H1 (cell line): ENCODE measurements at regions not wholly inside any gene's neighbourhood (a gene's known extent, or its start where the extent isn't known, plus 50 kb on each side); places are given as distances from the start of the nearest gene placed in this dataset.

ENCODE experiments used
- CTCF ChIA-PET: fragments of 300-600 bp; sonication (Branson Sonifier 250); formaldehyde crosslinking; loops from one replicate; lab custom pipeline; 2021; ENCODE audit not compliant: partially characterized antibody; lab: Charles Lee
- POLR2A ChIA-PET: fragments of 300-600 bp; sonication (Branson Sonifier 250); formaldehyde crosslinking; loops from one replicate; lab custom pipeline; 2021; ENCODE audit warnings: inconsistent platforms; ENCODE audit not compliant: partially characterized antibody; lab: Charles Lee
- DNase-seq, 2 experiments: peaks; one replicate each; pipeline versions ENCODE4 v3.0.0 to v3.0.0-alpha.2; 2010 to 2022; ENCODE audit warnings: low spot score in 2 of 2, low read depth in 1 of 2, mixed read lengths in 1 of 2
- FAIRE-seq: peaks from 2 replicates; lab custom pipeline; 2011; peaks lifted over from hg19 to GRCh38; lab: Jason Lieb, UNC
- H2AFZ ChIP-seq: 2 replicates; pipeline ENCODE4 v1.8.1; 2012; ENCODE audit warnings: low read length, inconsistent platforms
- H2AK5ac ChIP-seq: 2 replicates; pipeline ENCODE4 v1.6.1; 2013; ENCODE audit warnings: low read depth, low read length
- H2BK120ac ChIP-seq: replicated peaks from 2 replicates; pipeline ENCODE3; 2013; ENCODE audit warnings: low read depth, low read length, inconsistent platforms
- H2BK12ac ChIP-seq: 2 replicates; pipeline ENCODE4 v1.6.1; 2013; ENCODE audit warnings: low read depth, low read length
- H2BK15ac ChIP-seq: 2 replicates; pipeline ENCODE4 v1.6.1; 2013; ENCODE audit warnings: low read length
- H2BK20ac ChIP-seq: 2 replicates; pipeline ENCODE4 v1.6.1; 2013; ENCODE audit warnings: low read length
- H2BK5ac ChIP-seq: 2 replicates; pipeline ENCODE4 v1.6.1; 2013; ENCODE audit warnings: low read depth, low read length
- H3K14ac ChIP-seq: 2 replicates; pipeline ENCODE4 v1.6.1; 2013; ENCODE audit warnings: inconsistent platforms; ENCODE audit not compliant: insufficient read length
- H3K18ac ChIP-seq: 2 replicates; pipeline ENCODE4 v1.6.1; 2013; ENCODE audit warnings: low read length; ENCODE audit errors: extremely low read depth
- H3K23ac ChIP-seq: 2 replicates; pipeline ENCODE4 v1.6.1; 2013; ENCODE audit warnings: inconsistent platforms; ENCODE audit not compliant: insufficient read length
- H3K23me2 ChIP-seq: 2 replicates; pipeline ENCODE4 v1.6.1; 2013; ENCODE audit warnings: low read depth, low read length
- H3K27ac ChIP-seq: 2 replicates; pipeline ENCODE4 v1.6.1; 2011; ENCODE audit warnings: low read depth, low read length, inconsistent platforms
- H3K27me3 ChIP-seq, 4 experiments: replicated peaks in 1 of 4; 1 replicate in 1 of 4; 2 replicates in 3 of 4; pipeline versions ENCODE4 v1.6.1 to v1.8.1; 2011 to 2013; ENCODE audit warnings: low read length in 3 of 4, mild to moderate bottlenecking in 3 of 4, inconsistent platforms in 2 of 4, mixed read lengths in 2 of 4, moderate library complexity in 1 of 4; ENCODE audit not compliant: control insufficient read depth in 3 of 4, insufficient read depth in 3 of 4; ENCODE audit errors: extremely low read depth in 1 of 4
- H3K36me3 ChIP-seq, 4 experiments: 2 replicates each; pipeline versions ENCODE4 v1.6.1 to v1.8.1; 2011 to 2013; ENCODE audit warnings: mild to moderate bottlenecking in 4 of 4, low read length in 3 of 4, moderate library complexity in 2 of 4, control low read depth in 1 of 4, inconsistent platforms in 1 of 4; ENCODE audit not compliant: insufficient read depth in 4 of 4, control insufficient read depth in 2 of 4
- H3K4ac ChIP-seq: replicated peaks from 2 replicates; pipeline ENCODE3; 2013; ENCODE audit warnings: low read length, low read depth, mixed read lengths, inconsistent platforms; ENCODE audit not compliant: insufficient read length
- H3K4me1 ChIP-seq, 4 experiments: replicated peaks in 1 of 4; 1 replicate in 1 of 4; 2 replicates in 3 of 4; pipeline versions ENCODE4 v1.6.1 to v1.8.1; 2011 to 2013; ENCODE audit warnings: low read length in 3 of 4, inconsistent platforms in 2 of 4, mixed read lengths in 1 of 4; ENCODE audit not compliant: insufficient read depth in 4 of 4, control insufficient read depth in 3 of 4
- H3K4me2 ChIP-seq, 2 experiments: 2 replicates each; pipeline versions ENCODE4 v1.6.1 to v1.8.1; 2011 to 2013; ENCODE audit warnings: low read depth in 2 of 2, low read length in 2 of 2, control low read depth in 1 of 2, inconsistent platforms in 1 of 2, mild to moderate bottlenecking in 1 of 2; ENCODE audit not compliant: insufficient read depth in 1 of 2
- H3K4me3 ChIP-seq, 4 experiments: fragments of 200-600, 300-600 bp in 1 of 4; sonication (generic), shearing (Covaris generic), sonication (Bioruptor Twin) in 1 of 4; 2 replicates each; pipeline versions ENCODE4 v1.5.1 to v1.8.1; 2011 to 2016; ENCODE audit warnings: low read length in 4 of 4, low read depth in 3 of 4, control low read depth in 2 of 4, inconsistent platforms in 2 of 4, mild to moderate bottlenecking in 2 of 4, mixed read lengths in 1 of 4, moderate library complexity in 1 of 4; ENCODE audit not compliant: insufficient read depth in 2 of 4; ENCODE audit errors: extremely low read depth in 1 of 4
- H3K56ac ChIP-seq: replicated peaks from 2 replicates; pipeline ENCODE3; 2013; ENCODE audit warnings: low read depth, mild to moderate bottlenecking, mixed read lengths, low read length, inconsistent platforms; ENCODE audit not compliant: insufficient read length
- H3K79me1 ChIP-seq: 2 replicates; pipeline ENCODE4 v1.6.1; 2013; ENCODE audit warnings: low read depth, low read length, control low read depth
- H3K79me2 ChIP-seq, 2 experiments: 2 replicates each; pipeline versions ENCODE4 v1.6.1 to v1.8.1; 2012 to 2013; ENCODE audit warnings: low read length in 2 of 2, mild to moderate bottlenecking in 2 of 2, inconsistent platforms in 1 of 2; ENCODE audit not compliant: insufficient read depth in 2 of 2, control insufficient read depth in 1 of 2
- H3K9ac ChIP-seq, 4 experiments: replicated peaks in 1 of 4; 1 replicate in 1 of 4; 2 replicates in 3 of 4; pipeline versions ENCODE4 v1.6.1 to v1.8.1; 2011 to 2013; ENCODE audit warnings: low read depth in 3 of 4, low read length in 3 of 4, control low read depth in 2 of 4, mild to moderate bottlenecking in 2 of 4, moderate library complexity in 2 of 4, inconsistent platforms in 1 of 4; ENCODE audit errors: extremely low read depth in 1 of 4
- H3K9me3 ChIP-seq, 2 experiments: 2 replicates each; pipeline versions ENCODE4 v1.6.1 to v1.8.1; 2012 to 2013; ENCODE audit warnings: mild to moderate bottlenecking in 2 of 2, moderate library complexity in 2 of 2, control low read depth in 1 of 2, inconsistent platforms in 1 of 2, low read depth in 1 of 2, low read length in 1 of 2, mixed read lengths in 1 of 2; ENCODE audit not compliant: insufficient read depth in 2 of 2
- H4K20me1 ChIP-seq, 2 experiments: replicated peaks in 1 of 2; 2 replicates each; pipeline versions ENCODE3 to v1.8.1; 2011 to 2013; ENCODE audit warnings: inconsistent platforms in 2 of 2, low read length in 2 of 2, mild to moderate bottlenecking in 1 of 2; ENCODE audit not compliant: insufficient read depth in 2 of 2, control insufficient read depth in 1 of 2
- H4K5ac ChIP-seq: 2 replicates; pipeline ENCODE4 v1.6.1; 2013; ENCODE audit warnings: low read length, low read depth, mixed read lengths, inconsistent platforms; ENCODE audit not compliant: insufficient read length
- H4K8ac ChIP-seq: 2 replicates; pipeline ENCODE4 v1.8.0; 2013; ENCODE audit warnings: mild to moderate bottlenecking, moderate library complexity, low read length, inconsistent platforms; ENCODE audit not compliant: insufficient read depth; ENCODE audit errors: extremely low read depth
- H4K91ac ChIP-seq: replicated peaks from 2 replicates; pipeline ENCODE3; 2013; ENCODE audit warnings: low read length, mixed read lengths, inconsistent platforms; ENCODE audit not compliant: insufficient read length
- ATF3 ChIP-seq: IDR thresholded peaks from 2 replicates; pipeline ENCODE4 v1.6.1; 2011; ENCODE audit warnings: low read depth, mild to moderate bottlenecking, low read length; ENCODE audit not compliant: insufficient read depth
- BCL11A ChIP-seq, 2 experiments: IDR thresholded peaks; one replicate each; pipeline ENCODE4 v1.6.1; 2011; ENCODE audit warnings: low read depth in 2 of 2, low read length in 2 of 2, mild to moderate bottlenecking in 2 of 2
- CBX5 ChIP-seq: fragments of 300-800, 300-1000 bp; sonication (generic); IDR thresholded peaks from 2 replicates; pipeline ENCODE4 v1.7.1; 2016; ENCODE audit warnings: antibody characterized with exemption, low read length, low read depth
- CREB1 ChIP-seq: IDR thresholded peaks from 2 replicates; pipeline ENCODE4 v1.6.1; 2012; ENCODE audit warnings: inconsistent platforms
- E2F6 ChIP-seq: IDR thresholded peaks from 2 replicates; pipeline ENCODE4 v1.6.1; 2012; ENCODE audit warnings: inconsistent platforms
- EP300 ChIP-seq, 2 experiments: IDR thresholded peaks; 1 replicate in 1 of 2; 2 replicates in 1 of 2; pipeline ENCODE4 v1.6.1; 2011 to 2012; ENCODE audit warnings: low read depth in 2 of 2, low read length in 2 of 2, mild to moderate bottlenecking in 2 of 2, borderline replicate concordance in 1 of 2, inconsistent platforms in 1 of 2, moderate library complexity in 1 of 2
- GABPA ChIP-seq: IDR thresholded peaks from 2 replicates; pipeline ENCODE4 v1.6.1; 2011; ENCODE audit warnings: mild to moderate bottlenecking, low read length, moderate library complexity, borderline replicate concordance; ENCODE audit not compliant: insufficient read depth
- MAX ChIP-seq: IDR thresholded peaks from 2 replicates; pipeline ENCODE4 v1.6.1; 2012; ENCODE audit warnings: inconsistent platforms
- SIX5 ChIP-seq: IDR thresholded peaks from 2 replicates; pipeline ENCODE4 v1.6.1; 2011; ENCODE audit warnings: mild to moderate bottlenecking, low read depth, low read length
- SP1 ChIP-seq: IDR thresholded peaks from 2 replicates; pipeline ENCODE4 v1.6.1; 2011; ENCODE audit warnings: low read depth, low read length
- WGBS, 2 experiments: shearing (Covaris generic) in 1 of 2; methylation state at CpG; one replicate each; pipeline versions ENCODE4 v1.1.6 to v1.1.7; 2013 to 2015; ENCODE audit warnings: low lambda C conversion rate in 2 of 2, mixed read lengths in 2 of 2, inconsistent platforms in 1 of 2, low coverage in 1 of 2, missing lambda C conversion rate in 1 of 2; ENCODE audit not compliant: insufficient replicate concordance in 2 of 2, insufficient coverage in 1 of 2, insufficient read length in 1 of 2; ENCODE audit errors: extremely low coverage in 1 of 2, missing lambda C conversion rate in 1 of 2; 5-methylcytosine and 5-hydroxymethylcytosine counted together

- H3K79me2 ChIP-seq, result no peaks in the 10 kb centered on the region
- H3K9ac ChIP-seq, result no peak overlapping the region
- no peaks in the 10 kb centered on the region for H3K9me3 ChIP-seq
- no peak overlapping the region for H4K5ac ChIP-seq
- no peak overlapping the region for H3K23ac ChIP-seq
- DNase-seq, result no peak
- no peaks in the 10 kb centered on the region for H3K79me1 ChIP-seq
- H4K91ac ChIP-seq, result no peak overlapping the region
- no peaks in the 10 kb centered on the region for H3K23me2 ChIP-seq
- H3K18ac ChIP-seq, result no peak overlapping the region
- H3K36me3 ChIP-seq, result no peaks in the 10 kb centered on the region
- H3K4me3 ChIP-seq, result no peak overlapping the region
- FAIRE-seq, result no peak
- no peak overlapping the region for H2BK12ac ChIP-seq
- no peak overlapping the region for H3K27ac ChIP-seq
- H3K4ac ChIP-seq, result no peak overlapping the region
- no peak overlapping the region for H3K4me2 ChIP-seq
- no peak overlapping the region for H3K56ac ChIP-seq
- H2AK5ac ChIP-seq, result no peak overlapping the region
- H2AFZ ChIP-seq, result no peak overlapping the region
- H3K27me3 ChIP-seq, result no peaks in the 10 kb centered on the region
- no peak overlapping the region for H2BK5ac ChIP-seq
- no peak overlapping the region for H4K8ac ChIP-seq
- ChIA-PET CTCF (interaction anchor here (1.5 kb wide), 1 partner anchor 13 kb away, joined by 3 read pairs; no protein-coding TSS in a partner anchor), POLR2A (no interaction called here)
- no peak overlapping the region for H2BK20ac ChIP-seq
- H3K14ac ChIP-seq, result no peak overlapping the region
- WGBS, 2 experiments, result 93% methylated on average over 5 of the region's 5 CpGs; no CpG with 5 or more reads in 1 of the 2 experiments
- no peaks in the 10 kb centered on the region for H4K20me1 ChIP-seq
- no peak overlapping the region for H2BK120ac ChIP-seq
- no peaks in the 10 kb centered on the region for H3K4me1 ChIP-seq
- TF ChIP-seq MAX (no peak), EP300 (IDR thresholded peaks at IDR 0.05; ENCODE audit: borderline replicate concordance in 1 of 2, low read depth in 2 of 2, low read length in 2 of 2) (no peak), ATF3 (no peak), BCL11A (IDR thresholded peaks at IDR 0.05; ENCODE audit: low read depth in 2 of 2, low read length in 2 of 2) (no peak), SIX5 (no peak), GABPA (no peak), E2F6 (no peak), CREB1 (no peak), SP1 (no peak), CBX5 (no peak)
- no peak overlapping the region for H2BK15ac ChIP-seq
These were observed 77.4 kb upstream of the F13A1 start for GRCh38 chr6:6397842-6398241.
